Mucosa of descending colon (tissue), 3 donors: ENCODE measurements at regions not wholly inside any gene's neighbourhood (a gene's known extent, or its start where the extent isn't known, plus 50 kb on each side); places are given as distances from the start of the nearest gene placed in this dataset.

Experiments
- ATAC-seq: fragments of 200-7000 bp; cut with Tn5 transposase; one replicate; pipeline ENCODE4 v1.9.1; 2020; ENCODE audit warnings: mild to moderate bottlenecking, moderate library complexity
- DNase-seq, 3 donors: peaks; one replicate each; pipeline ENCODE4 v3.0.0-alpha.2; 2020
- H3K36me3 ChIP-seq: fragments of 200-600 bp; one replicate; pipeline ENCODE4 v1.8.0; 2021; ENCODE audit warnings: low read depth, mild to moderate bottlenecking
- H3K4me1 ChIP-seq: fragments of 200-600 bp; one replicate; pipeline ENCODE4 v1.8.0; 2021; ENCODE audit warnings: low read depth, mild to moderate bottlenecking
- H3K4me3 ChIP-seq: fragments of 200-600 bp; one replicate; pipeline ENCODE4 v1.8.0; 2021; ENCODE audit warnings: mild to moderate bottlenecking
- H3K9me3 ChIP-seq: fragments of 200-600 bp; one replicate; pipeline ENCODE4 v1.8.0; 2021; ENCODE audit warnings: mild to moderate bottlenecking
- intact Hi-C, 2 donors: fragments of 100-400 bp; cut with DNase I in 1 of 2; cut with micrococcal nuclease in 1 of 2; formaldehyde crosslinking; loops; one replicate each; pipeline versions ENCODE4 v1.11.0 to v1.11.1; 2022; cut with DNase I, micrococcal nuclease
- TF ChIP-seq, protein P1 (sequence below): fragments of 200-600 bp; IDR thresholded peaks from one replicate; pipeline ENCODE4 v1.8.0; 2022; ENCODE audit warnings: antibody characterized with exemption, mild to moderate bottlenecking
- donor health status: DM: no; HTN: no; CAD: no; lungs with moderate emphysema.
- donor health status: DM: no; HTN: no; CAD: no.
- donor health status: DM: no; HTN: yes; CAD: no.

- DNase-seq (no peak), ATAC-seq (no peak)
- H3K4me1 ChIP-seq = no peaks in the 10 kb centered on the region
- H3K9me3 ChIP-seq = no peaks in the 10 kb centered on the region
- TF ChIP-seq, protein P1, sequence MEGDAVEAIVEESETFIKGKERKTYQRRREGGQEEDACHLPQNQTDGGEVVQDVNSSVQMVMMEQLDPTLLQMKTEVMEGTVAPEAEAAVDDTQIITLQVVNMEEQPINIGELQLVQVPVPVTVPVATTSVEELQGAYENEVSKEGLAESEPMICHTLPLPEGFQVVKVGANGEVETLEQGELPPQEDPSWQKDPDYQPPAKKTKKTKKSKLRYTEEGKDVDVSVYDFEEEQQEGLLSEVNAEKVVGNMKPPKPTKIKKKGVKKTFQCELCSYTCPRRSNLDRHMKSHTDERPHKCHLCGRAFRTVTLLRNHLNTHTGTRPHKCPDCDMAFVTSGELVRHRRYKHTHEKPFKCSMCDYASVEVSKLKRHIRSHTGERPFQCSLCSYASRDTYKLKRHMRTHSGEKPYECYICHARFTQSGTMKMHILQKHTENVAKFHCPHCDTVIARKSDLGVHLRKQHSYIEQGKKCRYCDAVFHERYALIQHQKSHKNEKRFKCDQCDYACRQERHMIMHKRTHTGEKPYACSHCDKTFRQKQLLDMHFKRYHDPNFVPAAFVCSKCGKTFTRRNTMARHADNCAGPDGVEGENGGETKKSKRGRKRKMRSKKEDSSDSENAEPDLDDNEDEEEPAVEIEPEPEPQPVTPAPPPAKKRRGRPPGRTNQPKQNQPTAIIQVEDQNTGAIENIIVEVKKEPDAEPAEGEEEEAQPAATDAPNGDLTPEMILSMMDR = no peak
- intact Hi-C loops = no loop called here
- no peaks in the 10 kb centered on the region for H3K36me3 ChIP-seq
- no peak overlapping the region for H3K4me3 ChIP-seq
These were observed 258.3 kb upstream of the ANO3 start for GRCh38 chr11:26073646-26074045.

GRCh38 chr11:26076233-26076990, 255.5 kb upstream of the ANO3 start:
- Histone ChIP-seq H3K4me1 (no peaks in the 10 kb centered on the region), H3K9me3 (no peaks in the 10 kb centered on the region), H3K4me3 (no peak overlapping the region), H3K36me3 (no peaks in the 10 kb centered on the region)
- TF ChIP-seq, protein P1 = no peak
- ATAC-seq (no peak), DNase-seq (no peak)
- intact Hi-C loops = no loop called here

DNA sequence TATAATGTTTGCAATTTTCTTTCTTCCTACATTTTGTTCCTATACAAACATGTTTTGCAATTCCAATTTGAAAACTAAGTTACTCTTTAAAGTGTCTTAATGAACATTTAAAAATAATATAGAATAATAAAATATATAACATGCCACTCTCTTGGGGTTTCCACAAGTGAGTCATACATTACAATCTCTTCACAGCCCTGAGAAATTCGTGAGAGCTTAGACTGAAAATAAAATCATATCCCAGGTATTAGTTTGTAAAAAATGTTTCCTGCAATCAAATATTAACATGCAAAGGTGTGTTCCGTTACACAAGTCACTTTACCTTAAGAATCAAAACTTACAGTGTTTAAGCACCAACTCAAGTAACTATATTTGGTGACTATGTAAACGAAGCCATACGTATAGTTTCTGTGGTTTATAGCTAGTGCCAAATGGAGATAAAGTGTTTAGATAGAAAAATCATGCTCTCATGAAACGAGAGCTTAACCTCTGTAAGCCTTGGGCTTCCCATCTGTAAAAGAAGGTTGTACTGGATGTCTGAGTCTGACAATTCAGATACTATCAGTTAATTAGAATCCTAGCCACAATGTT, 253.6 kb upstream of the ANO3 start:
- Histone ChIP-seq H3K4me1 (no peaks in the 10 kb centered on the region), H3K4me3 (no peak overlapping the region), H3K9me3 (no peaks in the 10 kb centered on the region), H3K36me3 (no peaks in the 10 kb centered on the region)
- intact Hi-C loops = no loop called here
- DNase-seq (no peak), ATAC-seq (no peak)
- TF ChIP-seq, protein P1 = no peak

DNA sequence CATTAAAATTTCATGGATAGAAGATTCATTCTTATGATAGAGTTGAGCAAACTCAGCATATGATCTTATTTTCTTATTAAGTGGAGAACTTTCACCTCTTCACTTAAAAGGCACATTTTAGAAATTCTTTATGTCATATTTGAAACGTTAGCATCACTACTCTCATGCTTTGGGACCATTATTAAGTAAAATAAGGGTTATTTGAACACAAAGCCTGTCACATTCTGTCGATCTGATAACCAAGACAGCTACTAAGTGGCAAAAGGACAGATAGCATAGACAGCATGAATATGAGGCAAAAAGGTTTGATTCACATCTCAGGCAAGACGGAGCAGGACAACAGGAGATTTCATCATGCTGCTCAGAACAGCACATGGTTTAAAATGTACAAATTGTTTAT, 247.6 kb upstream of the ANO3 start:
- H3K9me3 ChIP-seq = no peaks in the 10 kb centered on the region
- TF ChIP-seq, protein P1 = no peak
- DNase-seq = no peak
- intact Hi-C loops = no loop called here
- no peak overlapping the region for H3K4me3 ChIP-seq
- ATAC-seq = no peak
- H3K36me3 ChIP-seq = no peaks in the 10 kb centered on the region
- H3K4me1 ChIP-seq = no peaks in the 10 kb centered on the region

DNA sequence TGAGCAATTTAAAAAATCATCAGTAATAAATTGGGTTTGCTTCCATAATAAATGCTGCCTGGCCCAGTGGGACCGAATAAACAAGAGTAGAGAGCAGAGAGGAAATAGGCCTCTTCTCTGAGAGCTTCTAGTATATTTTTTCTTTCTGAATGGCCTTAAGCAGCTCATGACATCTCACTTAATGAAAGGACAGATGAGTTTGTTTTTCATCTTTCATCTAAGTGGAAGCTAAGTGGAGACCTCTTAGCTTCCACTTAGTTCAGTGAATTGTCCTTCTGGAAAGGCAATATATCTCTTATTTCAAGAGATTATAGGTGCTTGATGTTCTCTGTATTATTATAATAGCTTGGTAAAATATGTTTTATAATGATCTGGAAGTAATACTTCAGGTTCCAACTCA, 245.9 kb upstream of the ANO3 start:
- Histone ChIP-seq H3K9me3 (no peaks in the 10 kb centered on the region), H3K36me3 (no peaks in the 10 kb centered on the region), H3K4me3 (no peak overlapping the region), H3K4me1 (no peaks in the 10 kb centered on the region)
- intact Hi-C loops = no loop called here
- DNase-seq = no peak
- ATAC-seq = no peak
- TF ChIP-seq, protein P1 = no peak
